ENCODE measurements at regions not wholly inside any gene's neighbourhood (a gene's known extent, or its start where the extent isn't known, plus 50 kb on each side); places are given as distances from the start of the nearest gene placed in this dataset.

DNA sequence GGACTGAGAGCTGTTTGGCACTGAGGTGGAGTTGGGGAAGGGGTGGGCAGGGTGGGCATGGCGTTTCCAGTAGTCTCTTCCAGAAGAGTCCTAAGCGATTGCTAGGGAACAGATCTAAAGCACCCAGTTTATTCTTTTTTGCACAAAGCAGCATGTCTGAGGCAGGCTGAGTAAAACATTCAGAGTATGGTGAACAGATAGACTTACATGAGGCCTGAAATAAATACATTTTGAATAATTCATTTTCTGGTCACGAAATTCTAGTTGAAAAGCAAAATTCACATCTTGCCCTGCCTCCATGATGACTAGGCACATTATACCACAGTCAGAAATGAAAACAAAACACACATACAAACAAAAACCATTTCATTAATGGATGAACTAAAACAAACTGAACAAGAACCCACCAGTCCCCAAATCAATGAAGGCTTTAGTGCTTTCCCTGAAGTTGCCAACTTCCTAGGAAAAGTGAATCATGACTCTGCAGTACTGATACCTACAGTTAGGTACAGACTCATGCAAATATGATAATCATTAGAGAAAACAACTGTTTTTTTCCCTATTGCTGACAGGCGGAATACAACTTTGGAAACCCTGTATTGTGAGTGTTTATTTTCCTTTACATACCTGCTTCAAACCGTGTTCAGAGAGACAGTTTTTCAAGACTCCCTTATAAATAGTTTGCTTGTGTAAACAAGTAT, 702.9 kb upstream of the POU3F2 start:
- TF ChIP-seq, protein P1, sequence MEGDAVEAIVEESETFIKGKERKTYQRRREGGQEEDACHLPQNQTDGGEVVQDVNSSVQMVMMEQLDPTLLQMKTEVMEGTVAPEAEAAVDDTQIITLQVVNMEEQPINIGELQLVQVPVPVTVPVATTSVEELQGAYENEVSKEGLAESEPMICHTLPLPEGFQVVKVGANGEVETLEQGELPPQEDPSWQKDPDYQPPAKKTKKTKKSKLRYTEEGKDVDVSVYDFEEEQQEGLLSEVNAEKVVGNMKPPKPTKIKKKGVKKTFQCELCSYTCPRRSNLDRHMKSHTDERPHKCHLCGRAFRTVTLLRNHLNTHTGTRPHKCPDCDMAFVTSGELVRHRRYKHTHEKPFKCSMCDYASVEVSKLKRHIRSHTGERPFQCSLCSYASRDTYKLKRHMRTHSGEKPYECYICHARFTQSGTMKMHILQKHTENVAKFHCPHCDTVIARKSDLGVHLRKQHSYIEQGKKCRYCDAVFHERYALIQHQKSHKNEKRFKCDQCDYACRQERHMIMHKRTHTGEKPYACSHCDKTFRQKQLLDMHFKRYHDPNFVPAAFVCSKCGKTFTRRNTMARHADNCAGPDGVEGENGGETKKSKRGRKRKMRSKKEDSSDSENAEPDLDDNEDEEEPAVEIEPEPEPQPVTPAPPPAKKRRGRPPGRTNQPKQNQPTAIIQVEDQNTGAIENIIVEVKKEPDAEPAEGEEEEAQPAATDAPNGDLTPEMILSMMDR (IDR thresholded peaks at IDR 0.05), result no peak

DNA sequence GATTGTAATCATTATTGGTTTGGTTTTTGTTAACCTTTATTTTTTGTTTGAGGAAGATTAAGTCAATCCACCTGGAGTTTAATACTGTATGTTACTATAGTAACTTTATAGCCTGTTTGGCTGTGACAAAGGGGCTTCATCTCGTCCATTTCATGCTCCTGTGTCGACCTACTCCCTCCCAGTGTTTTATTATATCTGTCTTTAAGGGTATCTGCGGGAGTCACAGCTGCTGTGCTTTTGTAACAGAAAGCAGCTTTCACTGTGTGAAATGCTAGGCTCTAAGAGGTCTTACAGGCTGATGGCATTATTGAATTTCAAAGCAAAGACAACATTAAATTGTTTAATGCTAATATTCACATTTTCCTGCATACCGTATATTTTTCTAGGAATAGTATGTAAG, 698.0 kb upstream of the POU3F2 start:
- TF ChIP-seq, protein P1 (IDR thresholded peaks at IDR 0.05), result no peak

DNA sequence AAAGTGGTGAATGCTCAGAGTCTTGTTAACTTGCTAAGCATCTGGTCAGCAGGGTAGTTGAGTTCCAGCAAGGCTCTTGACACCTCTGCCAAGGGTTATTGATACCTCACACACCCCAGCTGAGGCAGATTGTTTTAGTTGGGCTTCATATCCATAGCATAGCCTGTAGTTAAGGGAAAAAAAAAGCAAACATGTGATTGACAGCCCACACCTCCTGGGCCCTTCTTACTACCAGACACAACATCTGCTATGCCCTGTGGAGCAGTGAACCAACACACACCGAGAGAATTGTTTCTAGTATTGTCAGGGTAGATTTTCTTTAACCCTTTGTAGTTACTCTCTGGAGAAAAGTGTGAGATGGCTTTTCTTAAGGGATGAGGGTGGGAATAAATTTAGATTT, 697.0 kb upstream of the POU3F2 start:
- TF ChIP-seq, protein P1 (IDR thresholded peaks at IDR 0.05), result no peak

DNA sequence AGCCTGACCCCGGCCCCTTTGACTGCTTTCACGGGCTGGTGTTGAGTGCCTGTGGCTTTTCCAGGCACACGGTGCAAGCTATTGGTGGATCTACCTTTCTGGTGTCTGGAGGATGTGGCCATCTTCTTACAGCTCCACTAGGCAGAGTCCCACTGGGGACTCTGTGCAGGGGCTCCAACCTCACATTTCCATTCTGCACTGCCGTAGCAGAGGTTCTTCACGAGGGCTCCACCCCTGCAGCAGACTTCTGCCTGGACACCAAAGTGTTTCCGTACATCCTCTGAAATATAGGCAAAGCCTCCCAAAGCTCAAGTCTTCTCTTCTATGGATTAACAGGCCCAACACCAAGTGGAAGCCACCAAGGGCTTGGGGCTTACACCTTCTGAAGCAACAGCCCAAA, 691.5 kb upstream of the POU3F2 start:
- TF ChIP-seq, protein P1 (IDR thresholded peaks at IDR 0.05), result no peak

DNA sequence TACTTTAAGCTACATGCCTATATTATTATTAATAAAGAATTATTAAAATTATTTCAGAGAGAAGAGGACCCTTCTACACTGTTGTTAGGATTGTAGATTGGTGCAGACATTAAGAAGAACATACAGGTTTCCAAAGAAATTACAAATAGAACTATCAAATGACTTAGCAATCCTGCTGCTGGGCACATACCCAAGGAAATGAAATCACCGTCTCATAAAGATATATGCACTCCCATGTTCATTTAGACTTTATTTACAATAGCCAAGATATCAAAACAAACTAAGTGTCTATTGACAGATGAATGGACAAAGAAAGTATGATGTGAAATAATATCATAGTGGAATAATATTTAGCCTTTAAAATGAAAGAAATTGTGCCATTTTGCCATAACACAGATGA, 687.7 kb upstream of the POU3F2 start:
- TF ChIP-seq, protein P1 (IDR thresholded peaks at IDR 0.05), result no peak

DNA sequence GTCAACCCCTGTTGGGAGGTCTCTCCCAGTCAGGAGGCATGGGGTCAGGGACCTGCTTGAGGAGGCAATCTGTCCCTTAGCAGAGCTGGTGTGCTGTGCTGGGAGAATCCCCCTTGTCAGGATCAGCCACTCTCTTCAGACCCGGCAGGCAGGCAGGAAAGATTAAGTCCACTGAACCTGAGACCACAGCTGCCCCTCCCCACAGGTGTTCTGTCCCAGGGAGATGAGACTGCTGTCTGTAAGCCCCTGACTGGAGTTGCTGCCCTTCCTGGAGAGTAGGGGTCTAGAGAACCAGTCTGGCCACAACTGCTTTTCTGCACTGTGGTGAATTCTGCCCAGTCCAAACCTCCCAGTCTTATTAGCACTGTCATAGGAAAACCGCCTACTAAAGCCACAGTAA, 677.8 kb upstream of the POU3F2 start:
- TF ChIP-seq, protein P1 (IDR thresholded peaks at IDR 0.05), result no peak

DNA sequence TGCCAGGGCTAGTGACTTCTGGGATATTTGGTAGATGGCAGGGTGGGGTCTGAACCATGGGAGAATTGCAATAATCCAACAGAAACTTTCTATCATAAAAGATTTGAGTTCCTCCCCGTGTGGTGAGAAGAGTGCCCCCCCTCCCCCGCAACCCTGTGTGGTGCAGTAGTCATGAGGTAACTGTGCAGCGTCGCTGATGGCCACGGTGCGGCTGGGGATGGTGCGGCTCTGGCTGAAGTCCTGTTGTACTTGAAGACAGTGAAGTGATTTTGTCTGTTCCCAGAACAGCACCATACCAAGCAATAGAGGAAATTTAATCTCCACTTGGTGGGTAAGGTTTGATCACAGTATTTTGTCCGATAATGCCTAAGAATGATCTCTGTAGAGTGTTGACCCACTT, 654.8 kb upstream of the POU3F2 start:
- TF ChIP-seq, protein P1 (IDR thresholded peaks at IDR 0.05), result no peak

DNA sequence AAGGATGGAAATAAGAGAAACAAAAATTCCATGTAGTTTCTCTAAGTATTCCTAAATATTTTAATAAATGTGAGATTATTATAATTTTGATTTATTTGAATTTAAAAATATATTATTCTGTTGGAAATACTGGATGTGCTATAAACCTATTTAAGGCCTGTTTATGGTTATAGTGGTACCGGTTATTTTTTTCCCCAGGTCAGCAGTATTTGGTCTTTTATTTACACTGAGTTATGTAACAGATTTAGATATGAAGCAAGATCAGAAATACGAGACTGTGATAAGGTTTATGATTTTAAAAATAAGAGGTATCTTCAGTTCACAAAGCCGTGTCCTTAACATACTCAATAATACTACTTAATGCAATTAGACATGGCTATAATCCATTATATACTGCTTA, 634.3 kb upstream of the POU3F2 start:
- TF ChIP-seq, protein P1 (IDR thresholded peaks at IDR 0.05), result no peak
